SW480 (cell line): ENCODE measurements at regions not wholly inside any gene's neighbourhood (a gene's known extent, or its start where the extent isn't known, plus 50 kb on each side); places are given as distances from the start of the nearest gene placed in this dataset.

Experiments
- DNase-seq: peaks from one replicate; pipeline ENCODE4 v3.0.0-alpha.2; 2016; ENCODE audit warnings: low spot score

GRCh38 chr9:88229434-88229833 lies 91.2 kb upstream of the SPATA31C2 start:
- DNase-seq, result no peak

GRCh38 chr9:88224938-88225337 lies 86.7 kb upstream of the SPATA31C2 start:
- DNase-seq, result no peak

- no peak for DNase-seq
Observed at GRCh38 chr9:88221105-88221504, 82.8 kb upstream of the SPATA31C2 start.

GRCh38 chr9:88220652-88221051 lies 82.4 kb upstream of the SPATA31C2 start:
- no peak for DNase-seq

GRCh38 chr9:88219601-88220000 lies 81.3 kb upstream of the SPATA31C2 start:
- no peak for DNase-seq

- no peak for DNase-seq
Observed at GRCh38 chr9:88218726-88219125, 80.5 kb upstream of the SPATA31C2 start.

- DNase-seq, result no peak
Observed at GRCh38 chr9:88216126-88216995, 78.1 kb upstream of the SPATA31C2 start.

GRCh38 chr9:88215196-88216125 lies 77.2 kb upstream of the SPATA31C2 start:
- DNase-seq, result no peak

- no peak for DNase-seq
Observed at GRCh38 chr9:88202321-88202720, 64.0 kb upstream of the SPATA31C2 start.

GRCh38 chr9:88198341-88198807 lies 60.1 kb upstream of the SPATA31C2 start:
- DNase-seq, result no peak

GRCh38 chr9:88197781-88198340 lies 59.6 kb upstream of the SPATA31C2 start:
- peak; percentile 32 for DNase-seq

- no peak for DNase-seq
Observed at GRCh38 chr9:88197016-88197415, 58.7 kb upstream of the SPATA31C2 start.

GRCh38 chr9:88196142-88196790 lies 58.0 kb upstream of the SPATA31C2 start:
- DNase-seq, result no peak

- DNase-seq, result no peak
Observed at GRCh38 chr9:88193766-88194165, 55.5 kb upstream of the SPATA31C2 start.

- DNase-seq, result no peak
Observed at GRCh38 chr9:88191456-88191855, 53.2 kb upstream of the SPATA31C2 start.

- no peak for DNase-seq
Observed at GRCh38 chr9:88189371-88189770, 51.1 kb upstream of the SPATA31C2 start.
